Activated CD8-positive, alpha-beta memory T cell treated with anti-CD3 and anti-CD28 coated beads, Interleukin-2, amount 50 U/mL, for 4 hours (primary cell): ENCODE measurements at regions not wholly inside any gene's neighbourhood (a gene's known extent, or its start where the extent isn't known, plus 50 kb on each side); places are given as distances from the start of the nearest gene placed in this dataset.

Source experiments
- DNase-seq: peaks from one replicate; pipeline ENCODE4 v3.0.0-alpha.2; 2020

- no peak for DNase-seq
These were observed 684.2 kb downstream of the EPHA4 start for GRCh38 chr2:220887876-220888275.

- no peak for DNase-seq
These were observed 681.2 kb downstream of the EPHA4 start for GRCh38 chr2:220890931-220891330.

- no peak for DNase-seq
These were observed 680.7 kb downstream of the EPHA4 start for GRCh38 chr2:220891405-220891804.

GRCh38 chr2:220892018-220892634 lies 680.0 kb downstream of the EPHA4 start:
- DNase-seq: no peak

GRCh38 chr2:220893411-220893810 lies 678.7 kb downstream of the EPHA4 start:
- no peak for DNase-seq

GRCh38 chr2:220894069-220894468 lies 678.0 kb downstream of the EPHA4 start:
- no peak for DNase-seq

- DNase-seq: no peak
These were observed 672.6 kb downstream of the EPHA4 start for GRCh38 chr2:220899492-220899891.

- no peak for DNase-seq
These were observed 668.1 kb downstream of the EPHA4 start for GRCh38 chr2:220904015-220904414.

GRCh38 chr2:220913384-220913783 lies 658.7 kb downstream of the EPHA4 start:
- DNase-seq: no peak

- DNase-seq: no peak
These were observed 656.9 kb downstream of the EPHA4 start for GRCh38 chr2:220915092-220915623.

- no peak for DNase-seq
These were observed 655.2 kb downstream of the EPHA4 start for GRCh38 chr2:220916931-220917330.

GRCh38 chr2:220930271-220931076 lies 641.6 kb downstream of the EPHA4 start:
- DNase-seq: no peak

- no peak for DNase-seq
These were observed 640.6 kb downstream of the EPHA4 start for GRCh38 chr2:220931491-220931890.

- no peak for DNase-seq
These were observed 640.1 kb downstream of the EPHA4 start for GRCh38 chr2:220932041-220932440.

- no peak for DNase-seq
These were observed 636.2 kb downstream of the EPHA4 start for GRCh38 chr2:220935789-220936321.

GRCh38 chr2:220936641-220937197 lies 635.4 kb downstream of the EPHA4 start:
- DNase-seq: no peak

- DNase-seq: no peak
These were observed 634.9 kb downstream of the EPHA4 start for GRCh38 chr2:220937245-220937644.

- no peak for DNase-seq
These were observed 631.5 kb downstream of the EPHA4 start for GRCh38 chr2:220940646-220941045.

GRCh38 chr2:220941683-220942082 lies 630.4 kb downstream of the EPHA4 start:
- DNase-seq: no peak

- no peak for DNase-seq
These were observed 625.6 kb downstream of the EPHA4 start for GRCh38 chr2:220946552-220946951.

GRCh38 chr2:220948579-220948978 lies 623.5 kb downstream of the EPHA4 start:
- no peak for DNase-seq

GRCh38 chr2:220949466-220949865 lies 622.6 kb downstream of the EPHA4 start:
- DNase-seq: no peak

GRCh38 chr2:220955776-220956175 lies 616.3 kb downstream of the EPHA4 start:
- no peak for DNase-seq

- DNase-seq: no peak
These were observed 615.7 kb downstream of the EPHA4 start for GRCh38 chr2:220956429-220956828.
